H9 (cell line): ENCODE measurements at regions not wholly inside any gene's neighbourhood (a gene's known extent, or its start where the extent isn't known, plus 50 kb on each side); places are given as distances from the start of the nearest gene placed in this dataset.

Experiments
- DNase-seq: peaks from one replicate; pipeline ENCODE4 v3.0.0-alpha.2; 2017
- H2AFZ ChIP-seq: one replicate; pipeline ENCODE4 v1.6.1; 2013; ENCODE audit warnings: mild to moderate bottlenecking, low read length, control low read depth, moderate library complexity
- H2AK5ac ChIP-seq: 2 replicates; pipeline ENCODE4 v1.6.1; 2013; ENCODE audit warnings: low read length, control low read depth, mixed read lengths; ENCODE audit not compliant: insufficient read length
- H2BK120ac ChIP-seq: one replicate; pipeline ENCODE4 v1.6.1; 2013; ENCODE audit warnings: low read depth, mild to moderate bottlenecking, low read length, control low read depth, inconsistent platforms; ENCODE audit not compliant: poor library complexity, severe bottlenecking
- H2BK12ac ChIP-seq: 2 replicates; pipeline ENCODE4 v1.6.1; 2013; ENCODE audit warnings: low read length, control low read depth, mixed read lengths, low read depth; ENCODE audit not compliant: insufficient read length
- H2BK15ac ChIP-seq: 2 replicates; pipeline ENCODE4 v1.6.1; 2013; ENCODE audit warnings: low read depth, low read length, control low read depth
- H2BK20ac ChIP-seq: one replicate; pipeline ENCODE4 v1.6.1; 2013; ENCODE audit warnings: low read depth, mild to moderate bottlenecking, low read length, control low read depth, inconsistent platforms; ENCODE audit not compliant: poor library complexity, severe bottlenecking
- H2BK5ac ChIP-seq: 2 replicates; pipeline ENCODE4 v1.6.1; 2013; ENCODE audit warnings: low read length, control low read depth, mixed read lengths; ENCODE audit not compliant: insufficient read length
- H3K14ac ChIP-seq: 2 replicates; pipeline ENCODE4 v1.6.1; 2013; ENCODE audit warnings: low read length, control low read depth; ENCODE audit not compliant: insufficient read depth
- H3K18ac ChIP-seq: 2 replicates; pipeline ENCODE4 v1.6.1; 2013; ENCODE audit warnings: low read depth, mild to moderate bottlenecking, mixed read lengths, low read length, control low read depth; ENCODE audit not compliant: insufficient read length
- H3K23ac ChIP-seq: 2 replicates; pipeline ENCODE4 v1.6.1; 2013; ENCODE audit warnings: low read length, control low read depth, mixed read lengths, low read depth; ENCODE audit not compliant: insufficient read length
- H3K23me2 ChIP-seq: 2 replicates; pipeline ENCODE4 v1.6.1; 2013; ENCODE audit warnings: low read depth, mild to moderate bottlenecking, mixed read lengths, low read length, control low read depth; ENCODE audit not compliant: insufficient read length, poor library complexity, severe bottlenecking
- H3K27ac ChIP-seq: 2 replicates; pipeline ENCODE4 v1.5.1; 2013; ENCODE audit warnings: low read length, control low read depth, mixed read lengths, low read depth; ENCODE audit not compliant: insufficient read length
- H3K27me3 ChIP-seq: 2 replicates; pipeline ENCODE4 v1.6.1; 2013; ENCODE audit warnings: low read length, control low read depth, inconsistent platforms; ENCODE audit not compliant: insufficient read depth
- H3K4ac ChIP-seq: 2 replicates; pipeline ENCODE4 v1.6.1; 2013; ENCODE audit warnings: low read depth, mild to moderate bottlenecking, control low read depth, inconsistent platforms, low read length, moderate library complexity
- H3K4me1 ChIP-seq: 2 replicates; pipeline ENCODE4 v1.6.1; 2013; ENCODE audit warnings: low read length, control low read depth, inconsistent platforms; ENCODE audit not compliant: insufficient read depth
- H3K4me2 ChIP-seq: 2 replicates; pipeline ENCODE4 v1.6.1; 2013; ENCODE audit warnings: low read length, control low read depth, mixed read lengths; ENCODE audit not compliant: insufficient read length, insufficient read depth
- H3K56ac ChIP-seq: 2 replicates; pipeline ENCODE4 v1.6.1; 2013; ENCODE audit warnings: low read depth, mild to moderate bottlenecking, mixed read lengths, low read length, control low read depth; ENCODE audit not compliant: insufficient read length
- H3K79me1 ChIP-seq: 2 replicates; pipeline ENCODE4 v1.6.1; 2013; ENCODE audit warnings: low read depth, mild to moderate bottlenecking, moderate library complexity, low read length, control low read depth, inconsistent platforms; ENCODE audit not compliant: insufficient read depth, poor library complexity, severe bottlenecking
- H3K79me2 ChIP-seq: 2 replicates; pipeline ENCODE4 v1.6.1; 2013; ENCODE audit warnings: low read length, control low read depth, inconsistent platforms; ENCODE audit not compliant: insufficient read depth
- H3K9ac ChIP-seq: 2 replicates; pipeline ENCODE4 v1.6.1; 2013; ENCODE audit warnings: low read length, control low read depth, mixed read lengths; ENCODE audit not compliant: insufficient read length; ENCODE audit errors: extremely low read depth
- H3K9me3 ChIP-seq: one replicate; pipeline ENCODE4 v1.6.1; 2013; ENCODE audit warnings: low read depth, low read length, inconsistent platforms; ENCODE audit not compliant: control insufficient read depth
- H3T11ph ChIP-seq: one replicate; pipeline ENCODE4 v1.6.1; 2013; ENCODE audit warnings: mild to moderate bottlenecking, low read length, control low read depth, inconsistent platforms
- H4K20me1 ChIP-seq: one replicate; pipeline ENCODE4 v1.6.1; 2013; ENCODE audit not compliant: control insufficient read depth, insufficient read length, insufficient read depth
- H4K5ac ChIP-seq: 2 replicates; pipeline ENCODE4 v1.6.1; 2013; ENCODE audit warnings: low read depth, mild to moderate bottlenecking, mixed read lengths, low read length, control low read depth; ENCODE audit not compliant: insufficient read length
- H4K8ac ChIP-seq: replicated peaks from 2 replicates; pipeline ENCODE4 v1.6.1; 2013; ENCODE audit warnings: low read length, control low read depth, mixed read lengths, low read depth; ENCODE audit not compliant: insufficient read length
- H4K91ac ChIP-seq: 2 replicates; pipeline ENCODE4 v1.6.1; 2013; ENCODE audit warnings: low read depth, mild to moderate bottlenecking, moderate library complexity, mixed read lengths, low read length, control low read depth; ENCODE audit not compliant: insufficient read length
- H3K27ac Mint-ChIP-seq, 3 experiments: 2 replicates in 2 of 3; 3 replicates in 1 of 3; pipeline ENCODE4 v1.8.0; 2020 to 2021; ENCODE audit warnings: mixed read lengths in 3 of 3, mild to moderate bottlenecking in 1 of 3, moderate library complexity in 1 of 3
- H3K27me3 Mint-ChIP-seq: 2 replicates; pipeline ENCODE4 v1.8.0; 2021; ENCODE audit warnings: low read depth, mild to moderate bottlenecking, moderate library complexity, mixed read lengths
- H3K36me3 Mint-ChIP-seq, 3 experiments: 2 replicates in 2 of 3; 3 replicates in 1 of 3; pipeline ENCODE4 v1.8.0; 2020 to 2021; ENCODE audit warnings: low read depth in 3 of 3, mixed read lengths in 3 of 3; ENCODE audit not compliant: insufficient read depth in 1 of 3
- H3K4me1 Mint-ChIP-seq, 2 experiments: 2 replicates each; pipeline ENCODE4 v1.8.0; 2020; ENCODE audit warnings: mixed read lengths in 2 of 2
- H3K4me3 Mint-ChIP-seq, 2 experiments: 2 replicates in 1 of 2; 3 replicates in 1 of 2; pipeline ENCODE4 v1.8.0; 2020 to 2021; ENCODE audit warnings: mild to moderate bottlenecking in 2 of 2, mixed read lengths in 2 of 2, moderate library complexity in 1 of 2
- H3K9me3 Mint-ChIP-seq, 2 experiments: 2 replicates in 1 of 2; 3 replicates in 1 of 2; pipeline ENCODE4 v1.8.0; 2020; ENCODE audit warnings: mild to moderate bottlenecking in 2 of 2, mixed read lengths in 2 of 2, moderate library complexity in 1 of 2
- WGBS: extraction: QIAGEN DNeasy Blood & Tissue Kit; methylation state at CpG from one replicate; pipeline ENCODE4 v1.1.7; 2013; ENCODE audit warnings: missing lambda C conversion rate, low lambda C conversion rate, mixed read lengths; ENCODE audit not compliant: insufficient read length; ENCODE audit errors: extremely low coverage; 5-methylcytosine and 5-hydroxymethylcytosine counted together
- TF ChIP-seq, protein P1 (sequence below): fragments of 200-600 bp; sonication (generic); conservative IDR thresholded peaks from 3 replicates; pipeline ENCODE4 v1.8.0; 2021; ENCODE audit warnings: antibody characterized with exemption, mild to moderate bottlenecking

DNA sequence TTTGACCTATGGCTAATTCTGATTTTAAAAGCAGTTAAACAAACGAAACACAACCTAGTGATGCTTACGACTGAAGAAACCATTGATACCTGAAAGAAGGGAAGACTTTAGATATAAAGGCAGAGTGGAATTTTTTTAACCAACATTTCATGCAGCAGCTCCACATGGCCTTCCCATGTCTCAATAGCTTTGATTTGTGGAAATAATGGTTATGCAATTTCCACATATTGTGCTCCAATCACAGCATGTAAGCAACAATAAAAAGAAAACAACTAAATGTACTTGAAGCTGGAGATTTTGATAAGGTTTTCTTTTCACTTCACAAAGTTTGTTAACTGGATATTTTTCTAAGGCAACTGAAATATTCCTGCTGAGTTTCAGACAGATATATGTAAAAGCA is 82.0 kb upstream of the SLC39A10 start:
- peaks cover 3% of the 10 kb centered on the region; the same call in 1 of the 2 replicates for H3K4me1 ChIP-seq
- H3K23me2 ChIP-seq, result no peaks in the 10 kb centered on the region
- no peak overlapping the region for H2AFZ ChIP-seq
- H3K4ac ChIP-seq, result no peak overlapping the region
- H3K4me3 Mint-ChIP-seq, result no peak overlapping the region
- no peaks in the 10 kb centered on the region for H3K36me3 Mint-ChIP-seq
- no peaks in the 10 kb centered on the region for H3K9me3 Mint-ChIP-seq
- H4K20me1 ChIP-seq, result no peaks in the 10 kb centered on the region
- no peak overlapping the region for H2BK15ac ChIP-seq
- no peak overlapping the region for H4K91ac ChIP-seq
- H3T11ph ChIP-seq, result no peak overlapping the region
- H3K27me3 Mint-ChIP-seq, result no peaks in the 10 kb centered on the region
- H3K27me3 ChIP-seq, result no peaks in the 10 kb centered on the region
- H2BK120ac ChIP-seq, result no peak overlapping the region
- H3K14ac ChIP-seq, result no peak overlapping the region
- no peak overlapping the region for H3K27ac ChIP-seq
- no peak overlapping the region for H2BK20ac ChIP-seq
- H3K27ac Mint-ChIP-seq, result no peak overlapping the region
- no peaks in the 10 kb centered on the region for H3K79me1 ChIP-seq
- no peak overlapping the region for H3K4me2 ChIP-seq
- H3K23ac ChIP-seq, result no peak overlapping the region
- H3K9me3 ChIP-seq, result no peaks in the 10 kb centered on the region
- no peak overlapping the region for H2BK5ac ChIP-seq
- no peak overlapping the region for H2AK5ac ChIP-seq
- H3K56ac ChIP-seq, result no peak overlapping the region
- H3K18ac ChIP-seq, result no peak overlapping the region
- H2BK12ac ChIP-seq, result no peak overlapping the region
- H3K4me1 Mint-ChIP-seq, result peaks cover 5 to 9% of the 10 kb centered on the region in 2 experiments
- no peaks in the 10 kb centered on the region for H3K79me2 ChIP-seq
- WGBS, result no CpG with 5 or more reads among the region's 2 CpGs
- no peak for DNase-seq
- H4K8ac ChIP-seq, result no peak overlapping the region
- H3K9ac ChIP-seq, result no peak overlapping the region
- H4K5ac ChIP-seq, result no peak overlapping the region
- TF ChIP-seq, protein P1, sequence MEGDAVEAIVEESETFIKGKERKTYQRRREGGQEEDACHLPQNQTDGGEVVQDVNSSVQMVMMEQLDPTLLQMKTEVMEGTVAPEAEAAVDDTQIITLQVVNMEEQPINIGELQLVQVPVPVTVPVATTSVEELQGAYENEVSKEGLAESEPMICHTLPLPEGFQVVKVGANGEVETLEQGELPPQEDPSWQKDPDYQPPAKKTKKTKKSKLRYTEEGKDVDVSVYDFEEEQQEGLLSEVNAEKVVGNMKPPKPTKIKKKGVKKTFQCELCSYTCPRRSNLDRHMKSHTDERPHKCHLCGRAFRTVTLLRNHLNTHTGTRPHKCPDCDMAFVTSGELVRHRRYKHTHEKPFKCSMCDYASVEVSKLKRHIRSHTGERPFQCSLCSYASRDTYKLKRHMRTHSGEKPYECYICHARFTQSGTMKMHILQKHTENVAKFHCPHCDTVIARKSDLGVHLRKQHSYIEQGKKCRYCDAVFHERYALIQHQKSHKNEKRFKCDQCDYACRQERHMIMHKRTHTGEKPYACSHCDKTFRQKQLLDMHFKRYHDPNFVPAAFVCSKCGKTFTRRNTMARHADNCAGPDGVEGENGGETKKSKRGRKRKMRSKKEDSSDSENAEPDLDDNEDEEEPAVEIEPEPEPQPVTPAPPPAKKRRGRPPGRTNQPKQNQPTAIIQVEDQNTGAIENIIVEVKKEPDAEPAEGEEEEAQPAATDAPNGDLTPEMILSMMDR, result no peak
